H9 (cell line): ENCODE measurements at regions not wholly inside any gene's neighbourhood (a gene's known extent, or its start where the extent isn't known, plus 50 kb on each side); places are given as distances from the start of the nearest gene placed in this dataset.

Experiments
- DNase-seq: peaks from one replicate; pipeline ENCODE4 v3.0.0-alpha.2; 2017
- H2AFZ ChIP-seq: one replicate; pipeline ENCODE4 v1.6.1; 2013; ENCODE audit warnings: mild to moderate bottlenecking, low read length, control low read depth, moderate library complexity
- H2AK5ac ChIP-seq: 2 replicates; pipeline ENCODE4 v1.6.1; 2013; ENCODE audit warnings: low read length, control low read depth, mixed read lengths; ENCODE audit not compliant: insufficient read length
- H2BK120ac ChIP-seq: one replicate; pipeline ENCODE4 v1.6.1; 2013; ENCODE audit warnings: low read depth, mild to moderate bottlenecking, low read length, control low read depth, inconsistent platforms; ENCODE audit not compliant: poor library complexity, severe bottlenecking
- H2BK12ac ChIP-seq: 2 replicates; pipeline ENCODE4 v1.6.1; 2013; ENCODE audit warnings: low read length, control low read depth, mixed read lengths, low read depth; ENCODE audit not compliant: insufficient read length
- H2BK15ac ChIP-seq: 2 replicates; pipeline ENCODE4 v1.6.1; 2013; ENCODE audit warnings: low read depth, low read length, control low read depth
- H2BK20ac ChIP-seq: one replicate; pipeline ENCODE4 v1.6.1; 2013; ENCODE audit warnings: low read depth, mild to moderate bottlenecking, low read length, control low read depth, inconsistent platforms; ENCODE audit not compliant: poor library complexity, severe bottlenecking
- H2BK5ac ChIP-seq: 2 replicates; pipeline ENCODE4 v1.6.1; 2013; ENCODE audit warnings: low read length, control low read depth, mixed read lengths; ENCODE audit not compliant: insufficient read length
- H3K14ac ChIP-seq: 2 replicates; pipeline ENCODE4 v1.6.1; 2013; ENCODE audit warnings: low read length, control low read depth; ENCODE audit not compliant: insufficient read depth
- H3K18ac ChIP-seq: 2 replicates; pipeline ENCODE4 v1.6.1; 2013; ENCODE audit warnings: low read depth, mild to moderate bottlenecking, mixed read lengths, low read length, control low read depth; ENCODE audit not compliant: insufficient read length
- H3K23ac ChIP-seq: 2 replicates; pipeline ENCODE4 v1.6.1; 2013; ENCODE audit warnings: low read length, control low read depth, mixed read lengths, low read depth; ENCODE audit not compliant: insufficient read length
- H3K23me2 ChIP-seq: 2 replicates; pipeline ENCODE4 v1.6.1; 2013; ENCODE audit warnings: low read depth, mild to moderate bottlenecking, mixed read lengths, low read length, control low read depth; ENCODE audit not compliant: insufficient read length, poor library complexity, severe bottlenecking
- H3K27ac ChIP-seq: 2 replicates; pipeline ENCODE4 v1.5.1; 2013; ENCODE audit warnings: low read length, control low read depth, mixed read lengths, low read depth; ENCODE audit not compliant: insufficient read length
- H3K27me3 ChIP-seq: 2 replicates; pipeline ENCODE4 v1.6.1; 2013; ENCODE audit warnings: low read length, control low read depth, inconsistent platforms; ENCODE audit not compliant: insufficient read depth
- H3K4ac ChIP-seq: 2 replicates; pipeline ENCODE4 v1.6.1; 2013; ENCODE audit warnings: low read depth, mild to moderate bottlenecking, control low read depth, inconsistent platforms, low read length, moderate library complexity
- H3K4me1 ChIP-seq: 2 replicates; pipeline ENCODE4 v1.6.1; 2013; ENCODE audit warnings: low read length, control low read depth, inconsistent platforms; ENCODE audit not compliant: insufficient read depth
- H3K4me2 ChIP-seq: 2 replicates; pipeline ENCODE4 v1.6.1; 2013; ENCODE audit warnings: low read length, control low read depth, mixed read lengths; ENCODE audit not compliant: insufficient read length, insufficient read depth
- H3K56ac ChIP-seq: 2 replicates; pipeline ENCODE4 v1.6.1; 2013; ENCODE audit warnings: low read depth, mild to moderate bottlenecking, mixed read lengths, low read length, control low read depth; ENCODE audit not compliant: insufficient read length
- H3K79me1 ChIP-seq: 2 replicates; pipeline ENCODE4 v1.6.1; 2013; ENCODE audit warnings: low read depth, mild to moderate bottlenecking, moderate library complexity, low read length, control low read depth, inconsistent platforms; ENCODE audit not compliant: insufficient read depth, poor library complexity, severe bottlenecking
- H3K79me2 ChIP-seq: 2 replicates; pipeline ENCODE4 v1.6.1; 2013; ENCODE audit warnings: low read length, control low read depth, inconsistent platforms; ENCODE audit not compliant: insufficient read depth
- H3K9ac ChIP-seq: 2 replicates; pipeline ENCODE4 v1.6.1; 2013; ENCODE audit warnings: low read length, control low read depth, mixed read lengths; ENCODE audit not compliant: insufficient read length; ENCODE audit errors: extremely low read depth
- H3K9me3 ChIP-seq: one replicate; pipeline ENCODE4 v1.6.1; 2013; ENCODE audit warnings: low read depth, low read length, inconsistent platforms; ENCODE audit not compliant: control insufficient read depth
- H3T11ph ChIP-seq: one replicate; pipeline ENCODE4 v1.6.1; 2013; ENCODE audit warnings: mild to moderate bottlenecking, low read length, control low read depth, inconsistent platforms
- H4K20me1 ChIP-seq: one replicate; pipeline ENCODE4 v1.6.1; 2013; ENCODE audit not compliant: control insufficient read depth, insufficient read length, insufficient read depth
- H4K5ac ChIP-seq: 2 replicates; pipeline ENCODE4 v1.6.1; 2013; ENCODE audit warnings: low read depth, mild to moderate bottlenecking, mixed read lengths, low read length, control low read depth; ENCODE audit not compliant: insufficient read length
- H4K8ac ChIP-seq: replicated peaks from 2 replicates; pipeline ENCODE4 v1.6.1; 2013; ENCODE audit warnings: low read length, control low read depth, mixed read lengths, low read depth; ENCODE audit not compliant: insufficient read length
- H4K91ac ChIP-seq: 2 replicates; pipeline ENCODE4 v1.6.1; 2013; ENCODE audit warnings: low read depth, mild to moderate bottlenecking, moderate library complexity, mixed read lengths, low read length, control low read depth; ENCODE audit not compliant: insufficient read length
- H3K27ac Mint-ChIP-seq, 3 experiments: 2 replicates in 2 of 3; 3 replicates in 1 of 3; pipeline ENCODE4 v1.8.0; 2020 to 2021; ENCODE audit warnings: mixed read lengths in 3 of 3, mild to moderate bottlenecking in 1 of 3, moderate library complexity in 1 of 3
- H3K27me3 Mint-ChIP-seq: 2 replicates; pipeline ENCODE4 v1.8.0; 2021; ENCODE audit warnings: low read depth, mild to moderate bottlenecking, moderate library complexity, mixed read lengths
- H3K36me3 Mint-ChIP-seq, 3 experiments: 2 replicates in 2 of 3; 3 replicates in 1 of 3; pipeline ENCODE4 v1.8.0; 2020 to 2021; ENCODE audit warnings: low read depth in 3 of 3, mixed read lengths in 3 of 3; ENCODE audit not compliant: insufficient read depth in 1 of 3
- H3K4me1 Mint-ChIP-seq, 2 experiments: 2 replicates each; pipeline ENCODE4 v1.8.0; 2020; ENCODE audit warnings: mixed read lengths in 2 of 2
- H3K4me3 Mint-ChIP-seq, 2 experiments: 2 replicates in 1 of 2; 3 replicates in 1 of 2; pipeline ENCODE4 v1.8.0; 2020 to 2021; ENCODE audit warnings: mild to moderate bottlenecking in 2 of 2, mixed read lengths in 2 of 2, moderate library complexity in 1 of 2
- H3K9me3 Mint-ChIP-seq, 2 experiments: 2 replicates in 1 of 2; 3 replicates in 1 of 2; pipeline ENCODE4 v1.8.0; 2020; ENCODE audit warnings: mild to moderate bottlenecking in 2 of 2, mixed read lengths in 2 of 2, moderate library complexity in 1 of 2
- CTCF ChIP-seq: fragments of 200-600 bp; sonication (generic); conservative IDR thresholded peaks from 3 replicates; pipeline ENCODE4 v1.8.0; 2021; ENCODE audit warnings: antibody characterized with exemption, mild to moderate bottlenecking
- WGBS: extraction: QIAGEN DNeasy Blood & Tissue Kit; methylation state at CpG from one replicate; pipeline ENCODE4 v1.1.7; 2013; ENCODE audit warnings: missing lambda C conversion rate, low lambda C conversion rate, mixed read lengths; ENCODE audit not compliant: insufficient read length; ENCODE audit errors: extremely low coverage; 5-methylcytosine and 5-hydroxymethylcytosine counted together

GRCh38 chr6:19210849-19211590 is 626.1 kb upstream of the ID4 start:
- peak; percentile 80 for TF ChIP-seq CTCF
- H2BK15ac ChIP-seq, result no peak overlapping the region
- H2BK12ac ChIP-seq, result no peak overlapping the region
- H3K9me3 ChIP-seq, result no peaks in the 10 kb centered on the region
- H4K20me1 ChIP-seq, result no peaks in the 10 kb centered on the region
- no peak overlapping the region for H3K56ac ChIP-seq
- H3K4ac ChIP-seq, result no peak overlapping the region
- H3K9ac ChIP-seq, result no peak overlapping the region
- peak; percentile 75 for DNase-seq
- no peaks in the 10 kb centered on the region for H3K23me2 ChIP-seq
- H3K27ac Mint-ChIP-seq, result peak overlapping the region in 1 of 3 experiments; percentile 79; a peak in 1 of 7 replicates
- H4K8ac ChIP-seq, result no peak overlapping the region
- H3K4me2 ChIP-seq, result no peak overlapping the region
- H2AFZ ChIP-seq, result no peak overlapping the region
- no peaks in the 10 kb centered on the region for H3K4me1 Mint-ChIP-seq
- no peak overlapping the region for H3K18ac ChIP-seq
- H3K4me3 Mint-ChIP-seq, result no peak overlapping the region
- H3K14ac ChIP-seq, result no peak overlapping the region
- H3K9me3 Mint-ChIP-seq, result peaks cover 4 to 7% of the 10 kb centered on the region in 2 experiments; a peak in 3 of 5 replicates
- H3K23ac ChIP-seq, result no peak overlapping the region
- no peak overlapping the region for H2BK20ac ChIP-seq
- peaks cover 1% of the 10 kb centered on the region; the same call in 1 of the 2 replicates for H3K27me3 Mint-ChIP-seq
- no peaks in the 10 kb centered on the region for H3K4me1 ChIP-seq
- no peaks in the 10 kb centered on the region for H3K79me2 ChIP-seq
- no peak overlapping the region for H4K91ac ChIP-seq
- no peaks in the 10 kb centered on the region for H3K27me3 ChIP-seq
- no peak overlapping the region for H3T11ph ChIP-seq
- H2BK5ac ChIP-seq, result no peak overlapping the region
- no peak overlapping the region for H3K27ac ChIP-seq
- H4K5ac ChIP-seq, result no peak overlapping the region
- peaks cover 3 to 10% (median 4%) of the 10 kb centered on the region in 3 experiments; a peak in 5 of 7 replicates for H3K36me3 Mint-ChIP-seq
- H3K79me1 ChIP-seq, result no peaks in the 10 kb centered on the region
- no peak overlapping the region for H2AK5ac ChIP-seq
- WGBS, result no CpG with 5 or more reads among the region's 14 CpGs
- H2BK120ac ChIP-seq, result no peak overlapping the region
